LNCaP clone FGC (cell line): ENCODE measurements at regions not wholly inside any gene's neighbourhood (a gene's known extent, or its start where the extent isn't known, plus 50 kb on each side); places are given as distances from the start of the nearest gene placed in this dataset.

Experiments used
- DNase-seq: peaks from one replicate; pipeline ENCODE4 v3.0.0-alpha.2; 2011; ENCODE audit warnings: low read depth
- H3K4me3 ChIP-seq: 2 replicates; pipeline ENCODE4 v1.5.1; 2011; ENCODE audit warnings: mild to moderate bottlenecking, low read depth, low read length, control low read depth
- TF ChIP-seq, protein P1 (sequence below): IDR thresholded peaks from 2 replicates; pipeline ENCODE4 v1.5.1; 2012; ENCODE audit warnings: mild to moderate bottlenecking; ENCODE audit not compliant: control insufficient read depth, insufficient read depth; ENCODE audit errors: extremely low read depth

DNA sequence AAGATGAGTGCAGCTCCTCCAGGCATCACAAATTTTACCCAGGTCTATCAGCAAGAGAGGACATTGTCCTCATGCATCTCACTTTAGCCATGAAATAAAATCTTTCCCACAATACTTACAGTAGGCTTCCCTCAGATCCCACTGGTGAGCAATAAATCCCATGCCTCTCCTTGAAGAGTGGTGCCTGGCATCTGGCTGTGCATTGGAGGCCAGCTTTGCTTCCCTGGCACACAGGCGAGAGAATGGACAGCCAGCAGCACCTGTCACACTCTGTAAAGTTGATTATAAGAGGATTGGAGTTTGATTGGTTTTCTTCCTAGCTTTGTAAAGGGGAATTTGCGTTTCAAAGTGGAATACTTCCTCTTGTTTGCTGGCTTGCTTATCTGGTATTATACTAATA, 1153.9 kb downstream of the AACS start:
- DNase-seq, result no peak
- no peak overlapping the region for H3K4me3 ChIP-seq
- TF ChIP-seq, protein P1, sequence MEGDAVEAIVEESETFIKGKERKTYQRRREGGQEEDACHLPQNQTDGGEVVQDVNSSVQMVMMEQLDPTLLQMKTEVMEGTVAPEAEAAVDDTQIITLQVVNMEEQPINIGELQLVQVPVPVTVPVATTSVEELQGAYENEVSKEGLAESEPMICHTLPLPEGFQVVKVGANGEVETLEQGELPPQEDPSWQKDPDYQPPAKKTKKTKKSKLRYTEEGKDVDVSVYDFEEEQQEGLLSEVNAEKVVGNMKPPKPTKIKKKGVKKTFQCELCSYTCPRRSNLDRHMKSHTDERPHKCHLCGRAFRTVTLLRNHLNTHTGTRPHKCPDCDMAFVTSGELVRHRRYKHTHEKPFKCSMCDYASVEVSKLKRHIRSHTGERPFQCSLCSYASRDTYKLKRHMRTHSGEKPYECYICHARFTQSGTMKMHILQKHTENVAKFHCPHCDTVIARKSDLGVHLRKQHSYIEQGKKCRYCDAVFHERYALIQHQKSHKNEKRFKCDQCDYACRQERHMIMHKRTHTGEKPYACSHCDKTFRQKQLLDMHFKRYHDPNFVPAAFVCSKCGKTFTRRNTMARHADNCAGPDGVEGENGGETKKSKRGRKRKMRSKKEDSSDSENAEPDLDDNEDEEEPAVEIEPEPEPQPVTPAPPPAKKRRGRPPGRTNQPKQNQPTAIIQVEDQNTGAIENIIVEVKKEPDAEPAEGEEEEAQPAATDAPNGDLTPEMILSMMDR, result no peak

DNA sequence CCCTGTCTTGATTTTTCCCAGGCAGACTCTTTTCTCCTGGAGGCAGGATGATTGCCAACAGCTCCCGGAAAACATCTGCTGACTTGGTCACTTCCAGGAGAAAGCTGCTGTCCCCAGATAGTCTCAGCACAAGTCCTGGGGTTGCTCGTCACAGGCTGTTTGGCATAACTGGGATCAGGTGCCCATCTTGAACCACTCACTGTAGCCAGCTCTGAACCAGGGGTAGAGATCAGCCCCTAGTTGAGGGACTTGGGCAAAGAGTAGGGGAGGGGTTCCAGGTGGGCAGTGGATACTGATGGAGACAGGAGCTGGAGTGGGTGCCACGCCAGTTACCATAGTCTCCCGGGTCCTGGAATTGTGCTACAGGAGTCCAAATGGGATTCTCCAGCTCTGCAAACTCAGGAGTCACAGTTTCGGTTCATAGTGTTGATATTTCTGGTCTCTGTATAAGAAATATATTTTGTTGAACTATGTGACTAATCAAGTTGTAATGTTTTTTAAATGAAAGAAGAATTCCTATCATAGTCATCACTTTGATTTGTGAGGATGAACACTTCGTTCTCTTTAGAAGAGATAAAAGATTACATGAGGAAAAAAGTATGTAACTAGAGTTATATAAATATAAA, 1154.5 kb downstream of the AACS start:
- DNase-seq, result no peak
- TF ChIP-seq, protein P1, result no peak
- H3K4me3 ChIP-seq, result no peak overlapping the region

DNA sequence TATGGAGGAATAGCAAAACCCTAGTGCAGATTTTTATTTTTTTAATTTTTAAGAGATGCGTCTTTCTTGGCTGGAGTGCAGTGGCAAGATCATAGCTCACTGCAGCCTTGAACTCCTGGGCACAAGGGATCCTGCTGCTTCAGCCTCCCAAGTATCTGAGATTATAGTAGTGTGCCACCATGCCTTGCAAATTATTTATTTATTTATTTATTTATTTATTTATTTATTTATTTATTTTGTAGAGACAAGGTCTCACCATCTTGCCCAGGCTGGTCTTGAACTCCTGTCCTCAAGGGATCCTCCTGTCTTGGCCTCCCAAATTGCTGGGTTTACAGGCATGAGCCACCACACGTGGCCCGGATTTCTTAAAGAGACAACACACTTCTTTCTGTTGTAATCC, 1158.8 kb downstream of the AACS start:
- TF ChIP-seq, protein P1, result no peak
- no peak overlapping the region for H3K4me3 ChIP-seq
- no peak for DNase-seq

DNA sequence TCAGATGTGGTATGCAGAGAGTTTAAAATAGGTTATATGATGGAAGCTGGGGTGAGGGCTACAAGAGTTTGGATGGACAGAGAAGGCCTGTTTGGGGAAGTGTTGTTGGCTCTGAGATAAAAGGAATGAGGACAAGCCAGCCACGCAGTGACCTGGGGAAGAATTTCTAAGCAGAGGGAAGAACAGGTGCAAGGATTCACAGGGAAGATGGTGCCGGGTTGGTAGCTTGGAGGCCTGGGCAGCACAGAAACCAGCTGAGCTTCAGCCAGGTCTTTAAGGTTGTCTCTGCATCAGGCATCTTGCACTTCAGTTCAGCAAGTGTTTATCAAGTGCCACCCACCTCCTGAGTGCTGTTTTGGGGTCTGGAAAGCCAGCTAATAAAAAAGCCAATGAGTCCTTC, 1163.7 kb downstream of the AACS start:
- DNase-seq, result no peak
- TF ChIP-seq, protein P1, result no peak
- no peak overlapping the region for H3K4me3 ChIP-seq

DNA sequence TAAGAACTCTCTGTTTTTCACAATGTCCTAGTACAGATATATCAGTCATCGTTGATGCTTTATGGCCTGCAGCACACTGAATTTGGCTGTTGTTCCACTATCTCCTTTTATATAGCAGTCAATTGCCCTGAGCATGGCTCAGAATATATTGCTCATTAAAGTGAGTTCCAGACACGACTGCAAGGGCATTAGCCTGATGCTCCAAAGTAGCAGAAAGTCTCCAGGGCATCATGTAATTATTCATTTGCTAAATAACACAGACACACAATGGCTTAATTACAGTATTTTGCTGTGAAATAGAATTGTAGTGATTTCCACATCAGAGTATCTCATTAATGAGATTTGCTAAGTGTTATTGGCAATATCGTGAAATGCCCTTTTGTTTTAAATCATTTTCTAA, 1167.5 kb downstream of the AACS start:
- TF ChIP-seq, protein P1, result no peak
- DNase-seq, result no peak
- no peak overlapping the region for H3K4me3 ChIP-seq

DNA sequence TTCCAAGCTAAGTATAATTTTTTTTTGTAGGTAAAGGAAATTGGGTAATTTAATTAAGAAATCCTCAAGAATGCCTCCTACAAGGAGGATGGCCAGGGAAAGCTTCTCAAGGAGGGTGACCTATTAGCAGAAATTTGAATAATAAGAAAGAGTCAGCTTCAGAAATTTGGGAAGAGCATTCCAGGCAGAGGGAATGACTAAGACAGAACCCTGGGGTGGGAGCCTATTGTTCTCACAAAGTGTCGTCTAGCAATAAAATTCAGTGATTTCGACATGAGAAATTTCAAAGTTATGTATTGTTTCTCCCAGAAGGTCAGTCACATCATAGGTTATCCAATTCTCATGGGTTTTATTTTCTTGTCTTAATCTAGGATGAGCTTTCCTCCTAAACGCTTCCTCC, 1168.4 kb downstream of the AACS start:
- no peak overlapping the region for H3K4me3 ChIP-seq
- TF ChIP-seq, protein P1, result no peak
- no peak for DNase-seq

DNA sequence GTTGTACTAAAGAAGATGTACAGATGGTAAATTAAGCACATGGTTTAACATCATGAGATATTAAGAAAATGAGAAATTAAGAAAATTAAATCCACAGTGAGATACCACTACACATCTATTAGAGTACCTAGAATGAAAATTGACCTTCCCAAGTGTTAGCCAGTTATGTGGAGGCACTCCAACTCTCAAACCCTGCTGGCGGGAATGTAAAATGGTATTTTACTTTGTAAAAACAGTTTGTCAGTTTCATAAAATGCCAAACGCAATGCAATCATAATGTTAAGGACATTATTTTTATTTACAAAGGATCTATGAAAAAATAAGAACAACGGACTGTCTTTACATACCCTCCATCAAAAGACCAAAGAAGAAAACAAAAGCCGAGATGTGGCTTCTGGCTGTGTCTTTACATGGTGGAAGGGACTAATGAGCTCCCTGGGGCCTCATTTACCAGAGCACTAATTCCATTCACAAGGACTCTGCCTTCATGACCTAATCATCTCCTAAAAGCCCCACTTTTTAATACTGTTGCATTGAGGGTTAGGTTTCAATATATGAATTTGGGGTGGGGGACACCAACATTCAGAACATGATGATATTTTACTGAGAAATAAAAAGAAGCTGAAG, 1178.7 kb downstream of the AACS start:
- TF ChIP-seq, protein P1, result no peak
- no peak for DNase-seq
- no peak overlapping the region for H3K4me3 ChIP-seq
